Stimulated activated CD8-positive, alpha-beta memory T cell treated with anti-CD3 and anti-CD28 coated beads, Interleukin-7, amount 100 ng/mL, for 4 hours (primary cell): ENCODE measurements at regions not wholly inside any gene's neighbourhood (a gene's known extent, or its start where the extent isn't known, plus 50 kb on each side); places are given as distances from the start of the nearest gene placed in this dataset.
A peak's percentile ranks its signal among the peaks of the same experiment; 100 is the strongest.

Source experiments
- DNase-seq, 2 donors: peaks; one replicate each; pipeline ENCODE4 v3.0.0-alpha.2; 2020; ENCODE audit warnings: low read depth in 2 of 2

DNA sequence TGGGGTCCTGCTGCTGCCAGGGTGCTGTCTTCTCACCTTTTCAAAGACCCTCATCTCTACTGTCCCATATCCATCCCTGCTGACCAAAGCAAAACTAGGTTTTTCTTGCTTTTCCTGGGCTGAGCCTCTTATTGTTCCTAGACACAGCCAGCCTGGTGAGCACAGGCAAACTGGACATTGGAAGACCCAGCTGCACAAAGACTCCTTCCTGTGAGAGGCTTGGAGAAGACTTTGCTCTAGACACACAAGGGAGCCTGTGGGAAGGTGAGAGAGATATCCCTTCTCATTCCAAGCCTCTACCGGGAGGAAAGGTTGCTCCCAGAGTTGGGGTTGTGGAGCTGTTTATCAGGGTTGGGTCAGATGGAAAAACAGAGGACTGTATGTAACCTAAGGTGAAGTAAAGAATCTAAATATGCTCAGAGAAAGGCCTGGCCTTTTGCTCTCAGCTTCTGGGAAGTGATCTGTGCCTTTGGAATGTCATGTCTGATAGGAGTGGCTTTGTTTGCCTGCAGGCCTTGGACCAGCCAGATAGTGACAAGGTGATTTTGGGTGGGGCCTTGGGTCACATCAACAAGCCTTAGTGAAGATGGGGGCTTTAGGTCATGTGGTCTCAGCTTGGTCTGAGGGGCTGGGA lies 87.6 kb upstream of the RUNX1 start:
- DNase-seq = no peak

- no peak for DNase-seq
These were observed 87.0 kb upstream of the RUNX1 start for GRCh38 chr21:35136106-35136505.

DNA sequence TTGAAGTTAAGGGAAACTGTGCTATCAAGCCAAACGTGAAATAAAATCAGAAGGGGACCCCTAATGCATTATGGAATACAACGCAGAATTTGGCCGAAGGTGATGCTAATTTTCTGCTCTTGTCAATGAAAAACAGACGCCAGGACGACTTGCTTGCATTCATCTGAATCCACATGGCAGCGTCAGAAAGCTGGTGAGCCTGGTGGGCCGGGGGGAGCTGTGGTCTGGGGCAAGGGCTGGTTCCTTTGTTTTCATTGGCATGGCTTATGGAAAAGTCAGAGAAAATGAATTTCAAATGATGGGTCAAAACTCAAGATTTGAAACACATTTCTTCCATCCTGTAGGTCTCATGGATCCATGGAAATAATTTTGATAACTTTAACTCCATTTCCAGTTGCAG lies 86.4 kb upstream of the RUNX1 start:
- no peak for DNase-seq

GRCh38 chr21:35134309-35134708 lies 85.2 kb upstream of the RUNX1 start:
- no peak for DNase-seq

- no peak for DNase-seq
These were observed 79.4 kb upstream of the RUNX1 start for GRCh38 chr21:35128536-35128935.

DNA sequence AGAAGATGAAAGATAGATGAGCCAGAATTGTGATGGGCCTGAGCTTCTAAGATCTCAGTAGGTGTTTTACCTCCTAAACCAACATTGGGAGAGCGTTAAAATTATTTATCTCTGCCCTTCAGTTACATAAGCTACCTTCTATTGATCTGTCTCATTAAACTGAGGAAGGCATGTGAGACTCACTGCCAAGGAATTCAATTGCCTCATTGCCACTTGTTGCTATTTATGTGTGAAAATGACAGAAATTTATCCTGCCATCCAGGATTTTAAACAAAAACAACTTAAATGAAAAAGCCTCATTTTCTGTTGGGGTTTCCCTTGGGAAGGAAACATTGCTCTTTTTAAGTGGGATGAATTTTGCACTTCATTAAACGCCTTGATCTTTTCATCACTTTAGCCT lies 78.7 kb upstream of the RUNX1 start:
- DNase-seq = no peak

DNA sequence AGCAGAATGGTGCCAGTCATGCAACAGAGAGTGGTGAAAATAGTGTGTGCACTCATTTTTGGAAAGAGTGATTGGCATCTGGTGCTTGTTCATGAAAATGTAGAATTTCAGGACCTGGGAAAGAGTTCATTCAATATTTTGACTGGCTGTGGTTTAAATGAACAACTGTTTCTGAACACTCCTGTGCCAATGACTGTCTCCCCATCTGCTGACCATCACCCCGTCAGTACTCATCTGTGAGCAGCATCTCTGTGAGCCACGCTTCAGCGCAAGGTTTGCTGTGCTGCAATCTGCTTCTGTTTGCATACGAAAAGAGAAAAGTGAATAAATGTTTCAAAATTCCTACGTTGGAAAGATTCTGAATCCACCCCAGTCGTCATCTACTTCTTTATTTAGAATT lies 77.9 kb upstream of the RUNX1 start:
- no peak for DNase-seq

DNA sequence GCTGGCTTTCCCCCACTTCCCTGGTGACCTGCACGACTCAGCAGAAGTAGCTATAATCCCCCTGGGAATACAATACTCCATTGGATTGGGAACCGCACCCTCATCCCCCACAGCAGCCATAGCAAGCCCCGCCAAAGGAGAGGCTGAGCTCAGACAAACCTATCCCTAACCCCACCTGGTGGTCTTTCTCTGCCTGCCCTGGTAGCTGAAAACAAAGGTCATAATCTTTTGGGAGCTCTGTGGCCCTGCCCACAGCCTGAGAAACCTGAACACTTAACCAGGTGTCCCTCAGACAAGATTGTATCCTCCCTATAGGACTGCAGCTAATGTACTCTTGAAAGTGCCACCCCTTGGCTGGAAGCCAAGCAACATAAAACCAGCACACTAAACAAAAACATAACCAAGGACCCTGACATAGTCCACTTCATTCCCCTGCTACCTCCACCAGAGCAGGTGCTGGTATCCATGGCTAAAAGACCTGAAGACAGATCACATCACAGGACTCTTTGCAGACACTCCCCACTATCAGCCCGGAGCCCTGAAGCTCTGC lies 71.6 kb upstream of the RUNX1 start:
- DNase-seq = no peak

DNA sequence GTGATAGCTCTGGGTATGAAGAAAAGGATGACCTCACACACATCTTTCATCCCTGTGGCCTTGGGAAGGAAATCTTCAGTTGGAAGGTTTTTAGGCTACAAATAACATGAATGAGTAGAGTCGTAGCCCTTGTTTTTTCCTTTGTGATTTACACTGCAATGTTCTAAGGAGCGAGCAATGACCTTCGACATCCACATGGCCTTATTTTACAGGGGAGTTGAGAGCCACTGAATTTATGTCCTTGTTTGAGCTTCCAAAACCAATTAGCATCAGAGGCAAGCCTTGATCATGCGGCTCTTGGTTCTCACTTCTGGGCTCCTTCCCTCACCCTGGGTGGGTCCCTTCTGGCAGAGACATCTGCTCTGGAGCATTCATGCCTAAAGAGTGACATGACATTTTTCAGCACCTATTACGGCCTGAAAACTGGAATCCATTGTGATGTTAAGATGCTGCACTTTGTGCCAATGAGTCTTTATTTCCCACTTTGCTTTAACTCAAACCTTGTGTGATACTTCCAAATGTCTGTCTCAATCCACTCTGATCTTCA lies 70.5 kb upstream of the RUNX1 start:
- DNase-seq = no peak

DNA sequence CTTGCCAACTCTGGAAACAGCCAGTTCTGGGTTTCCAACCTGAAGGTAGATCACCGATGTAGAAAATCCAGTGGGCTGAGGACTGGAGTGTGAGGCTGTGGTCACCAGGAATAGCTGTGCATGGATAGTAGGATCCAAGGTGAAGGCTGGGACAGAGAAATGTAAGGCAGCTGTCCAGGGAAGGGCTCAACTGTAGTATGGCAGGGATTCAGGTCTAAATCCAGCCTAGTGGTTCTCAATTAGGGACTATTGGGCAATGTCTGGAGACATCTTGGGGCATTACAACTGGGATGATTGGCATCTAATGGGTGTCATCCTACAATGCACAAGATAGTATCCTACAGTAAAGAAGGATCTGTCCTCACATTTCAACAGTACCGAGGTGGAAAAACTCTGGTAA lies 67.7 kb upstream of the RUNX1 start:
- no peak for DNase-seq

DNA sequence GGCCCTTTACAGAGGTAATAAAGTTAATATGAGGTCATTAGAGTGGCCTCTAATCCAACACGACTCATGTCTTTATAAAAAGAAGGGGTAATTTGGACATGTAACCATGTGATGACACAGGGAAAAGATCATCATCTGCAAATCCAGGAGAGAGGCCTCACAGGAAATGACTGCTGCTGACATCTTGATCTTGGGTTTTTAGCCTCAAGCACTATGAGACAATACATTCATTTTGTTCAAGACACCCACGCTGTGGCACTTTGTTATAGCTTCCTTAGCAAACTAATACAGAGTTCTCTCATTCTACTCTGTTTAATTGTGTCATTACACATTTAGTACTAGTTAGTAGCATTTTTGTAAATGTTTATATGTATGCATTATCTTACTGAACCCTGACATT lies 64.0 kb upstream of the RUNX1 start:
- DNase-seq = no peak

DNA sequence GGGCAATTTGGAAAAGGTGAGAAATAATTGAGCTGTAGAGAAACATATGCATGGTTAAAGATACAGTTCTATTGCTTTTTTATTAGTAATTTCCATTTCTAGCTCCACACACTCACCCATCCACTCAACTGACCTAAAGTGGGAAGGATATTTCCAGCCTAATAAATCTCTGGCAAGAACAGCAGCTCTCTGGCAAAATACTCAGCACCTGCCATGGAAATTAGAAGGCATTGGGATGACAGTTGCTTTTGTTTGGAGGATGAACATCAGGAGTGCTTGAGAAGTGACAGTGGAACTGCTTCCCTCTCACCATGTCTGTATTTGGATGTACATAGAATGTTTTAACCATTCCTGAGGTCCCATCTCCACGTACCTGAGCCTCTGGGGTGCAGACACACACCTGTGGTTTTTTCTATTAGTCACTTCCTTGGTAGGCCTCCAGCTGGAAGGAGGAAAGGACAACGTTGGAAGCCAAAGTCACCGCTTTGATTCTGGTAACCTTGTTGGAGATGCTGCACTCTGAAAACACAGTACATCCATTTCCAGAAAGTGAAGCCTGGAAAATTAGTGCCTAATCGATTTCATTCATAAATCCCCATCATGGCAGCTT lies 62.3 kb upstream of the RUNX1 start:
- no peak for DNase-seq

DNA sequence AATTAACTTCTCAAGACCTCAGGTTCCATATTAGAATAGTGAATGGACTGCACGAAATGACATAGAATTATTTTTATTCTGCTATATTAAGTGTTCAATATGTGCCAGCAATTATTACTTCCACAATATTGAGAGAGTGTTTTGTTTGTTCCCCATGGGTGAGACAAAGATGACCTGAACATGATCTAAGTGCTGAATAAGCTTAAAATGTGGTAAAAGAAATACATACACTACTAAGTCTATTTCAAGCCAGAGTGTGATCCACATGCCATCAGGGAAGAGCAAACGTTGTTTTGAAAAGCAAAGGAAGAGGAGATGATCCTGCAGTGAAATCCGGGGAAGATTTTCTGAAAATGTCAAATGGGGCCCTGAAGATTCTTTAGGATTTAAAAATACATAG lies 59.8 kb upstream of the RUNX1 start:
- no peak for DNase-seq

GRCh38 chr21:35107520-35107919 lies 58.4 kb upstream of the RUNX1 start:
- DNase-seq = no peak

DNA sequence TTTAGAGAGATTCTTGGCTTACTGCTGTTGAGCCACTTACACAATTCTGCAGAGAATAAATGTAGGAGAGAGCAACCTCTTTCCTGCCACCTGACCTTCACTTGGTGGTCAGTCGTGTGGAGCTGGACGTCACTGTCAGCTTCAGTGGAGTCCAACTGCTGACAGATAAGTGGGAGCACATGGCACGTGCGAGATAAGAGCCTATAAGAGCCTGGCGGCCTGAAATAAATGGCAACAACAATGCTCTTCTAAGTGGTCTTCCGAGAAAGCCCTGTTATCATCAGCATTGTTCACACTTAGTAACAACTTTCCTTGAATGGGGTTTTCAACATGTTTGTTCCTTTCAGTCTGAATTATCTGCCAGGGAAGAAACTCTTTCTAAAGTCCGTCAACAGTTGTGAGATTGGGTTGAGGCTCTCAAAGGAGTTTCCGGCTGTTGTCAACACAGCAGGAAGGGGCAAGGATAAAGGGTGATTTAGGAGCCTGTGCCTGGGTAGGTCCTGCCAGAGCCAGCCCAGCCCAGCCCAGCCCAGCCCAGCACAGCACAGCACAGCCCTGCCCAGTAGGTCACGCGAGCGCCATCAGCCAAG lies 57.2 kb upstream of the RUNX1 start:
- DNase-seq = no peak

DNA sequence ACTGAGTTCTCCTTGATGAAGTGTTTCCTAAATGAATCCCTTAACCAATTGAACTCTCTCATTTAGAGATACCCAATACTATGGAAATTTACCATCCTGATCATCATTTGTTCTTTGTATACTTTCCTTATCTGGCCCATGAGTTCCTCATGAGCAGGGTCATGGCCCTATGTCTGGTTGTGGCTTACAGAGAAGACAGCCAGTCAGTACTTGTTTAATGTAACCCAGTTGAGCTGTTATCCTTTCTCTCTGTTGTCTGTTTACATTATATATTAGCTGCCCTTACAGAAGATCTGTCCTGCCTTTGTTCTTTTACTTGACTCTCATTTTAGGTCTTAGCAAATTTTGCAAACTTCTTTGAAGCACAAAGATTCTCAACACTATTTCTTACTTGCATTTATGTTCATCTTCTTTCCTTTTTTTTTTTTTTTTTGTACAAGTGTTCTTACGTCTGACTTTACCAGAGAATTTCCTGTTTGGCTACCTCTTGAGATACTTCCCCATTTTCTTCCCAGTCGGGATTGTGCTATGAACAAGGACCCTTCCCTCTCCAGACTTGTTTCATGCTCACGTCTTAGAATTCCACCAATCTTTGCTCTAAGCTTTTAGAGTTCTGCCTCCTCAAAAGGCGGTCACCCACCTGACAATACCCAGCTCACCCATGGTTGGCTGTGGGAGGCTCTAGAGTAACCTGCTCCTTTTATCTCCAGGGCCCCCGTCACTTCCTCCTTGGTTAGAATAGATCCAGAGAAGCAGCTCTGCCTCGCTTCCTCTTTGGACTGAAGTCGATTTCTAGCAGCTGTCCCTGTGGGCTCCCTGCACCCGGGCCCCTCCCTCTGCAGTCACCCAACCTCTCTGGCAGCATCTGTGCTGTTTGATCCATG lies 53.6 kb upstream of the RUNX1 start:
- peak; percentile 13 to 15 for DNase-seq

- no peak for DNase-seq
These were observed 51.3 kb upstream of the RUNX1 start for GRCh38 chr21:35100349-35100811.

- no peak for DNase-seq
These were observed 50.2 kb upstream of the RUNX1 start for GRCh38 chr21:35099310-35099709.
